GM19025 (cell line): ENCODE measurements at regions not wholly inside any gene's neighbourhood (a gene's known extent, or its start where the extent isn't known, plus 50 kb on each side); places are given as distances from the start of the nearest gene placed in this dataset.
"Not testable (repeated sequence)": the region's sequence is repeated elsewhere in the genome, so short reads cannot be mapped to it uniquely, and the experiment has no call there.

ENCODE experiments used
- ATAC-seq: cut with Tn5 transposase; IDR thresholded peaks from one replicate; pipeline ENCODE4 v1.9.1; 2021; ENCODE audit warnings: mild to moderate bottlenecking, low read depth, moderate library complexity; ENCODE audit not compliant: unreplicated experiment

DNA sequence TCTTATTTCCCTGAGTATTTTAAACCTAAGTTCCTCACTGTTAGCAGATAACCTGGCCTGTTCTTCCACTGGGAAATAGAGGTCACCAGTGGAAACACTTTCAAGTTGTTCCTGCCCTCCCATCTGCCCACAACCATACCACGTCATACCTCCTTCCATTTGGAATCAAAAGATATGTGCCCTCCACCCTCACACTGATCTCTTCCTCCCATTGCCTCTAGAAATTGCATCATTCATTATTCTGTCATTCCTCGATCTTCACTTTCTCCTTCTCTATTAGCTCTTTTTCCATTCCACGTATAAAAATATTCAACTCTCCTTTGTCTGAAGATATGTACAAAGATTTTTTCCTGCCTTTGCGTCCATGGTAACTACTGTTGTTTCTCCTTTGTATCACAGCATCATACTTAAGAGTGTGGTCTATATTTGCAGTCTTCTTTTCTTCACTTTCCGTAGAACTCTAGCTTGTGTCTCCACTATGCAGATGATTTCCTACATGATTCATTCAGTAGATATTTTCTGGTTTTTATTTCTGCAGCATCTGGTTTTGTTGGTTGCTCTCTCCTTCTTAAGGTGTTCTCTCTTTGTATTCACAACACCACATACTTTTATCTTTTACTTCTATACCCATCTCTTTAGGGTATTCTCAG, 312.3 kb downstream of the REEP3 start:
- no peak for ATAC-seq

DNA sequence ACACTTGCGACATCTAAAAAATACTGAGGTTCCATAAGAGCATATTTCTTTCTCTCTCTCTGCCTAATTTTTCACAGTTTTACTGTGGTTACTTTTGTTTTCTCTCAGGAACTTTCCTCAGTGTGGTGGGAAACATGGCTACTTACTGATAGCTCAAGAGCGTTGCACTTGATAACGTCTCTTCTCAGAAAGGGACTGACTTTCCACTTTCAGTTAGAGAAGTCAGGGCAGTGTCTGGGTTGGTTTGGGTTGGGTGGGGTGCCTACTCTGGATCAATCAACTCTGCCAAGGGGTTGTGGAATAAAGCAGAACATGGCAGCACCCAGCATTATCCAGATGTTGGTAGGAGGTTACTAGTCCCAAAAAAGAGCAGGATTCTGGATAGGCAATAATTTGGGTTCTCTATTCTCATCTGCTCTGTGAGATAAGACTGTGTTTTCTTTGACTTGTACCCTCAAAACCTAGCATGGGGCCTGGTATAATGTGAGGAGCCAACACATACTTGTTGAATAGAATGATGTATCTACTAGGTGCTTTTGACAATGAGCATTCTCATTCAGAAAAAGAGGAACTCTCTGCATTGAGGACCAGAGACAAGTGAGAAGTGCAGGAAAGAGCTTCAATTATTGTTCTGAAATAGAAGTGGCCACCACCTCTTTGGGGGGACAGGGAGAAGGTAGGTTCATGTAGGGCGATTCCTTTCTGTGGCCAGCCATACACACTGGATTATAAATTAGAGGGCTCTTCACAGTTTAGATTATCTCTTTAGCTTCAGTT, 315.7 kb downstream of the REEP3 start:
- ATAC-seq, result no peak

DNA sequence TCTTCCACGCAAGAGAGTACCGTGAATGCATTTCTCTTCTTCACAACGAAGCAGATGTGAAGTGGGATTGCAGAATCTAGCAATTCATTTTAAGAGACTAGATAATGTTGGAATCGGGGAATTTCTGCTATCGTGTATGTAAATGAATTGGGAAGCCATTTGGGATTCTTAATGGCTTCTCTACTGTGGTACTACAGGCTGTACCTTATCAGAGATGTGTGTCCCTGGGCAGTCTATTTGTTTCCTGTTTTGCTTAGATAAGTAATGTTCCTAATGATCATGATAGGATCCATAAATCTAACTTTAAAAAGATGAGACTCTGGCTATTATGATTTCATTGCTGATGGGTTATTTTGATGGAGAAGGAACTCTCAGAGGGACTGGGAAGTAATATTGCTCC, 320.6 kb downstream of the REEP3 start:
- ATAC-seq, result no peak

DNA sequence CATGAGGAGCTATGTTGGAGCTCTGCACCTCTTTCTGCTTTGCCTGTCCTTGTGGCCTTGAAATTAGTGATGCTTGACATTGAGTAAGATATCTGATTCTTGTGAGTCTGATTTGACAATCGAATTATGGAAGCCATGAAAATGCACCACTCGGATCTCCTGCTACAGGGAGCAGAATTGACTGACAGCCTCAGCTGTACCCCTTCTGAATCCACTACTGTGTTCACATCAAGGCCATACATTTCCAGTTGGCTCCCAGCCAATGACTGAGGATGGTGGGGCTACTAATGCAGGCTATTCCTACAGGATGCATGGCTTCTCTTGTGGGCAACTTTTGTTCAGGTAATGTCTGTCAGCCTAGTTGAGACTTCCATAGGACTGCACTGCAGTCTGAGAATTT, 321.9 kb downstream of the REEP3 start:
- no peak for ATAC-seq

DNA sequence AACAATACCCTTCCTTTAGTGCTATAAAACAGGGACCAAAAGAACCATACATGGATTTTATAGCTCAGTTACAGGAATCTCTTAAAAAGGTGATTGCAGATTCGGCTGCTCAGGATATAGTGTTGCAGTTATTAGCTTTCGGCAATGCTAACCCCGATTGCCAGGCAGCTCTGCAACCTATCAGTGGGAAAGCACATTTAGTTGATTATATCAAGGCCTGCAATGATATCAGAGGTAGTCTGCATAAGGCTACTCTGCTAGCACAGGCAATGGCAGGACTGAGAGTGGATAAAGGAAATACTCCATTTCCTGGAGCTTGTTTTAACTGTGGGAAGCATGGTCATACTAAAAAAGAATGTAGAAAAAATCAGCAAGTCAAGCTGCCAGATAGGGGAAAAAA, 327.7 kb downstream of the REEP3 start:
- not testable (repeated sequence) for ATAC-seq

DNA sequence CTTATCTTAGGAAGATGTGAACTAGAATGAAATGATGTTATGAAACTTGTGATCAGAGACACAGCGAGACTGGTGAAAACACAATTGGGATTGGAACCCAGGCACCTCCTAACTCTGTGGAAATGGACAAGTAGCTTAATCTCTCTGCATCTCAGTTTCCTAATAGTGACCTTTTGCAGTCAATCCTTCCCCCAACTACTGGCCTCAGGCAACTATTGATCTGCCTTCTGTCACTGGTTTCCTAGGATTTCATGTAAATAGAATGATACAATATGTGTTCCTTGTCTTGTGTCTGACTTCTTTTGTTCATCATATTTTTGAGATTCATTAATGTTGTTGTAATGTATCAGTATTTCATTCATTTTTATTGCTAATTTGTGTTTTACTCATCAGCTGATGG, 341.7 kb downstream of the REEP3 start:
- no peak for ATAC-seq

DNA sequence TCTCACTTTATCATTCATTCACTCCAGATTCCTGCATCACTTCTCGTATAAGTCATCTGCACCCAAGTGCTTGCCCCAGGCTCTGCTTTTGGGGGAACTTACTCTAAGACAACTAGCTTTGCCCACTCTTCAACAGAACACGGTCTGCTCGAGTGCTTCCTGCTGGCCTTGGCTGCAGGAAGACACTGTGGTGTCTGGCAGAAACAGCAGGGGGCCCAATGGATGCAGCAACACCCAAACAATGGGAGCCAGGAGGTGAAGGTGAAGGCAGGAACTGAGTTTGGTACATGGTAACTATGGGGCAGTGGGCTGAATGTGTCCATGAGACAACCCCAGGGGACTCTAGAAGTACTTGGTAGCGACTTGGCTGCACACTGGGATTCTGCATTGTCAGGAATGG, 344.0 kb downstream of the REEP3 start:
- ATAC-seq, result no peak

DNA sequence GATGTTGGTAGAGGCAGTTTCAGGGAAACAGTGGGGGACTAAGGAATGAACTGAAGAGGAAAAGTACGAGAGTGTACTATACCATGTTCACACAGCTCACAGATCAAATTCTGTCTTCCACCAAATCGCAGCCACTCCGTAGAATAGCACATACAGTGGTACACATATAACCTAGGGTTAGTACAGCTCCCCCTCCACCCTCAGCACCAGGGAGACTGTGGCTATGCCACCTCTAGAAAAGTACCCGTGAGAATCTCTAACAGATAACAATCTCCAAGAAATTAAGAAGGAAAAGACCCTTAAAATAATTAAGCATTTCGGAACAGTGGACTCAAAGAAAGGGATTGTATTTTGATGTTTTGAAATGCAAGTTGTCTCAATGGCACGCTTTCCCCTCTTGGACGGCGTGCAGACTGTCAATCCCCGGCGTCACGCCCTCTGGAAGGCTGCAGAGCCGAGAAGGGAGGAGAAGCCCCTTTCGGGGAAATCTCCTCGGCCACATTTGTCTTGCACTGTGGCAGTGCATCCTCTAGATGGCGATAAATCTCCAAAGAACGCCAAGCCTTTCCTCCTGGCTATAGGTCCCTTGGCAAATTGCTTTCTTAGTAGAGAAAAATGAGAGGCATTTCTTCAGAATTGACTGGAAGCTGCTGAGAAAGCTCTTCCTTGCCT, 345.0 kb downstream of the REEP3 start:
- ATAC-seq, result peak; percentile 80

DNA sequence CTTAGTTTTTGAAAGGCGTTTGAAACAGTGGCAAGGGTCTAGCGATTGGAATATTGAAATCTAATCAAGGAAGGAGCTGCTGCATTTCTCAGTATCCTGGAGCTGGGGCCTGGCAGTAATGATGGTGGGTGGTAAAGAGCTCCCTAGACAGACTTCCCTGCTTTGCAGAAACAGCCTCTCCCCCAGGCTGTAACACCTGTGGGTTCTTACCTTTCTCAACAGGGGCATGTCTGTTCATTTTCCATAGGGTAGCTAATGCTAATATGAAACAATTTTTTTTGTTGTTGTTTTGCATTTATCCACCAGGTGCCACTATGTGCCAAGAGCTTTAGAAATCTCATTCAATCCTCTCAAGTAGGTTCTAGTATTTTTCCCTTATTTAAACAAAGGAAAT, 345.5 kb downstream of the REEP3 start:
- ATAC-seq, result peak; percentile 31

DNA sequence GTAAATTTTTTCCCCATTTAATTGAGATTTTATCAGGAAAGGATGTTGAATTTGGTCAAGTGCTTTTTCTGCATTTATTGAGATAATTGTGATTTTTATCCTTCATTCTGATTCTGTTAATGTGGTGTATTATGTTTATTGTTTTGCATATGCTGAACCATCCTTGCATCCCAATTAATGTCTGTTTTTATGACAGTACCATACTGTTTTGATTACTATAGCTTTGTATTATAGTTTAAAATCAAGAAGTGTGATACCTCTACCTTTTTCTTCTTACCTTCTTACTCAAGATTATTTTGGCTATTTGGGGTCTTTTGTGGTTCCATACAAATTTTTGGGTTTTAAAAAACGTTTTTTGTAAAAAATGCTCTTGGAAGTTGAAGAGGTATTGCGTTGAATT, 357.2 kb downstream of the REEP3 start:
- no peak for ATAC-seq

DNA sequence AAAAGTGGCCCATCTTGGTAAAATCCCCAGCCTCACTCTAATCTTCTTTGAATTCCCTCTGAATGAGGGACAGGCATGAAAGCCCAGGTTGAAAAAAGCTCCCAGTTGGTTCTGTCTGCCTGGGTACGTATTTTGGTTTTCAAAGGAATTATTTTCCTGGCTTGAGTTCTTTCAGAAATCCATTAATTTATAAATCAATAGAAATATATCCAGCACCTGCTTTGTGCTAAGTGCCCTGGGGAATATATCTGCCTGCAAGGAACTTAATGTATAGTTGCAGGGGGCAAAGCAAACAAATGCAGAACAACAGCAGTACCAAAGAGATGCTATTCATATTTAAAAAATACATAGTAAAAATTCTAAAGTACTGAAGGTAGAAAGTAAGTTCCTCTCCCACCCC, 362.7 kb downstream of the REEP3 start:
- no peak for ATAC-seq

DNA sequence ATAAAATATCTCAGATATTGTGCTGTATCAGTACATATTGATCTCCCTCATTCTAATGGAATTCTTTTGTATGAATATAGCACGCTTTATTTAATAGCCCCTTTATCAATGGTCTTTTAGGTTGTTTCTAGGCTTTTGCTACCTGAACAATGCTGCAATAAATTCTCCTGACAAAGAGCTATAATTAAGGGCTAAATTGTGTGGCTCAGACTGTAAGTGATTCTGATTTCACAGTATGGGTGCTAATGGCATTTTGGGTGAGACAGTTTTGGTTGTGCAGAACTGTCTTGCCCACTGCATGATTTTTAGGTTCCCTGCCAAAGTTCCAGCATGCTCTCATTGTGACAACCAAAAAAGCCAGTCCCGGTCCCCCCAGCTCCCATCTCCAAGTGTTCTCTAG, 363.2 kb downstream of the REEP3 start:
- ATAC-seq, result no peak

DNA sequence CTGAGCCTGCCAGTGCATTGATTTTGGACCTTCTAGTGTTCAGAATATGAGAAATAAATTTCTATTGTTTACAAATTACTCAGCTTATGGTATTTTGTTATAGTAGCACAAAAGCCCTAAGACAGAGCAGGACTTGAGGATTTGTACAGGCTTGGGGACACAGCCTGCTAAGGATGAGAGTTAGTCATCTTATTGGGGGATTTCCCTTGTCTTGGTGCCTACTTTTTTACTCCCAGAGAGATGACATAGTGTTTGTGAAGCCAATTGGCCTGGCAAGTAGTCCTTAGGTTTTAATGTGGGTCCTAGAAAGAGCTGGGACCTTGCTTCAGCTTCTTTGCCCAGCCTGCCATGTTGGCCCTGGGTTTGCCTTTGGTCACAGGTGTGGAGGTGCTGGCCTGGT, 364.0 kb downstream of the REEP3 start:
- ATAC-seq, result no peak

DNA sequence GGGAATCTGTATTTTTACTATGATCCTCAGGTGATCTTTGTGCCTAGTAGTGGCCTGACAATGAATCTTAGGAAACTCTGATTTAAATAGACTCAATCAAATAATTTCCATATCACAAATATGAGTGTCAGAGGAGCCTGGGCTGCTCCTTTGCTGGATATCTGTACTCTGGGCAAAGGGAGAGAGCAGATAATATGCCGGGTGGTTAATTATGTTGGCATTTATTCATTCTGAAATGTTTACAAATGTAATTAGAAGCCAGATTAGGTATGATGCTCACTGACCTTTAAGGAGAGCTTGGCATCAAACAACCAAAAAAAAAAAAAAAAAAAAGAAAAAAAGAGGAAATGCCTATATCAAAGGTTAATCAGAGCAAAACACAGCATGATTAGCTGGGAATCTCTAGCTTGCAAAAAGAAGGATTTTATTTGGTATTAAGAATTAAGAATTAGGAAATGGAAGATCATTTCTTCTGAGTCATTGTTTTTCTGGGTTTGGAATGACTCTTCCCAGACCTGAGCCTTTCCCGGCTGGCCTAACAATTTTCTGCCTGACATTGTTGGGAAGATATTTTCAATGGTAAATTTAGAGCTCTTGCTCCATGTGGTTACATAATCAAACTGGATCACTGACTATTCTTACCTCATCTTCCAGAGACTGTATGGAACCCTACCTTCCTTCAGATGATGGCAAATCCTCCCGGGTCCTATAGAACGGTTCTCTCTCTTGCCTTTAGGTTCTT, 365.3 kb downstream of the REEP3 start:
- ATAC-seq, result no peak

DNA sequence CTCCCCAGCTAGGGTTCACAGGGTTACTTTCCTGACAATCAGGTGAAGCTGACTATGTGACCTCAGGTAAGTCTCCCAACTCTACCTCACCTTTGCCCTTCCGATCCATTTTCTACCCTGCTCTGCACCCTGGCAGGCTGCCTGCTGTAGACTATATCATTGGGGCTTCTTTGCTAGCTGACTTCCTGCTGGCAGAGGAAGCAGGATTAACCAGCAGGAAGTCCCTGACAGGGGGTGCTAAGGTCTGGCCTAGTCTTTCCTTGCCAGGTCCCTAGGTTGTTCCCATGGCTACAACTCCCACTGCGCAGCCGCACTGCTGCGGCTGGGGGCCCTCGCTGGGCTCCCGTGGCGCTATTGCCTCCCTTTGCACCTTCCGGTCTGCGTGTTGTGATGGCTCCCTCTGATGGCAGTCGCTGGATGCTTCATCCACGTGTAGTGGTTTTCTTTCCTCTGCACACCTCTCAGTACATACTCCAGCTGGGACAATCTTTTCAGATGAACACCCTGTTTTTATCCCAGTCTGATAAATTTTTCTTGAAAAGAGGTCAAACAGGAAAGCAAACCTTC, 365.9 kb downstream of the REEP3 start:
- ATAC-seq, result no peak

DNA sequence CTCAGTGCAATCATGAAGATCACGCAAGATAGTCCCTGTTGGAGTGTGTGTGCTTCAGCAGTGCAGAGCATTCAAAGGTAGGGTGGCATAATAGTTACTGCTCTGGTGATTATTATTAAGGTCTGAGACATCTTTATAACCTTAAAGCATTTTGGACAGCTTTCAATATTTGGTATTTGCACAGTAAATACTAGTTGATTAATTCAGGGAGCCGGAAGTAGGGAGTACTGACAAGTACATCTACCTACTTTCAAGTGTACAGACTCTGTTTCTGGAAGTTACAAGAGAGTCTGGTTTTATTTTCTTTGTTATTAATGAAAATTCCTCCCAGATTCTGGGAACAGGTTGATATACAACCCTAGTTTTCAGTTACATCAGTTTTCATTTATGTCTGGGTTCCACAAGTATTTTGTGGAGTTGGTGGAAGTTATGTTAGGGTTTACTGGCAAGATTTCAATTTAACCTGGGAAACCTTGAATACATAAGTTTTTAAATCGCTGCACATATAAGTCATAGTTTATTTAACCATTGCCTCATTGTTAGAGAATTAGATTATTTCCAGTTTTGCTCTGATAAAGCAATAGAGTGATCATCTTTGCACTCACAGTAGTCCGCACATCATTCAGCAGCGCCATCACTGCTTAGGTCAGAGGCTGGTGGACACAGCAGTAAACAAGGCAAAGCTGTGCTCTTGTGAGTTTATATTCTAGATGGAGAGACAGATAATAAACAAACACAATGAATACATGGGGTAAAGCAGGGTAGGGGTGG, 366.6 kb downstream of the REEP3 start:
- ATAC-seq, result no peak

DNA sequence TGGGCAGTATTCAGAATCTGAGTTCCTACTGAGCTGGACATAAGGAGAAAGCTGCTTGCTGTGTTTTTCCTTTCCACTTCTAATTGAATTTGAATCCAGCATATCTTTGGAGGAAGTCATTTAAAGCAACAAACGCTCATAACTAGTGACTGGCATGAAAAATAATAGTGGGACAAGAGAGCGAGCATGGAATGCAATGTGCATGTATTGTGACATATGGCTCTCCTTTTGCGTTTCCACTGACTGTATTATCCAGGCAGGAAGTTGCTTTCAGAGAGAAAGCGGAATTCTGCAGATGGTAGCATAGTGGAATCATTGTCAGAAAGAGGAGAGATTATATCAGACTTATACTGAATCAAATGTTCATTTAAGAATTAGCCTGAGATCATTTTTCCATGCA, 368.6 kb downstream of the REEP3 start:
- no peak for ATAC-seq

DNA sequence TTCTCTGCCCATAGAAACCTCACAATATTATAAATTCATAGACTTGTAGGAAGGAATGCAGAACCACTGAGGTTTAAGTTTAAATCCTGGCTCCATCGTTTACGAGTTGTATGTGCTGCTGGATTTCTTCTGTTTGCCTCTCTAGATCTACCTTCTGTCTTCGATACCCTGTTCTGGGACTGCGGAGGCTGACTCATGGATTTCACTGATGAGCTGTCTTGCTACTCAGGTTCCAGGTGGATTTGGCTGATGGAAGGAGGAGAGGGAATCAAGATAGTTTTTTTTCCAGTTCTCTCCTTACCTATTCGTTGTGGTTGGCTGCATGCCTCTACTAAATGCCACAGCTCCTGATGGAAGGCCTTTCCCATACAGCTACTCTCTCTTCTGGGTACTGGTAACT, 375.8 kb downstream of the REEP3 start:
- ATAC-seq, result no peak

DNA sequence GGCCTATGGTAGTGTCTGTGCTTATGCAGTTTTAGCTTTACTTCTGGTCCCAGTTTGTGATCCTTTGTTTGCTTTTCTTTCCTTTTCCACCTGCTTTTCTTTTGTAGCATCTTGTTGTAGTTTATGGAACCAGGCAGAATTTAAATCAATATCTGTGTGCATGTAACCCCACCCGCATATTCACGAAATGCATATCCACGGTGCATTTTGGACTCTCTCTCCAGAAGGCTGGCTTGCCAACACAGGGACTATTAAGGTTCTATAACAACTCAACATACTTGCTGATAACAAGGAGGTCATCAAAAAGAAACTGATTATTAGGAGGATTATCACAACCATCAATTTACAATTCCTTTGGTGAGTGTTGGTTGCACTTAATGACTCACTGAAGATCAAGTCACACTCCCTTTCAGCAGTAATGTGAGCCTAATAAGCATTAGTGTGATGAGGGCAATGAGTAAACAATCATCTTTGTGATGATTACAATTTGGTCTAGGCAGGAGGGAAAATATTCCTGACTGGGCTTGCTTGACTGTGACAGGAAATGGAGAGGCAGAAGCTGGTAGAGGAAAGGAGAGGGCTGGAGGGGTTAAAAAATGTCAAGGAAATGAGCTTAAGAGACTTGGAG, 378.6 kb downstream of the REEP3 start:
- no peak for ATAC-seq

DNA sequence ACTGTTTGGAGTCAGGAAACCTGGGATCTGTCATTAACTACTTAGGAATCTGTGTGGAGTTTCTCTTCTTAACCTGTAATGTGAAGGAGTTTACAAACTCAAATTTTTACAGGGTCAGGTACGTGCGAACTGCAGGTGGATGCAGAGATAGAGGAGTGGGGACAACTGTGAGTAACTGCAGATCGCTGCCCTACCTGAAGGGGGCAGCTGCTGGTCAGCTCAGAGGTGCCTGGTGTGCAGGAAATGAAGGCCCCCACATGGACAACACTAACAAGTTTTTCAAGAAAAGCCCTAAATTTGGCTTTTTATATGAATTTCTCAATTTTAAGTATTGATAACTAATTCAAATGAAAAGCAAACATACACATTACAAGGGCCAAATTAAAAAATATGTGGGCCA, 380.0 kb downstream of the REEP3 start:
- ATAC-seq, result no peak
